ENCODE measurements at regions not wholly inside any gene's neighbourhood (a gene's known extent, or its start where the extent isn't known, plus 50 kb on each side); places are given as distances from the start of the nearest gene placed in this dataset.
"Not testable (repeated sequence)": the region's sequence is repeated elsewhere in the genome, so short reads cannot be mapped to it uniquely, and the experiment has no call there.

DNA sequence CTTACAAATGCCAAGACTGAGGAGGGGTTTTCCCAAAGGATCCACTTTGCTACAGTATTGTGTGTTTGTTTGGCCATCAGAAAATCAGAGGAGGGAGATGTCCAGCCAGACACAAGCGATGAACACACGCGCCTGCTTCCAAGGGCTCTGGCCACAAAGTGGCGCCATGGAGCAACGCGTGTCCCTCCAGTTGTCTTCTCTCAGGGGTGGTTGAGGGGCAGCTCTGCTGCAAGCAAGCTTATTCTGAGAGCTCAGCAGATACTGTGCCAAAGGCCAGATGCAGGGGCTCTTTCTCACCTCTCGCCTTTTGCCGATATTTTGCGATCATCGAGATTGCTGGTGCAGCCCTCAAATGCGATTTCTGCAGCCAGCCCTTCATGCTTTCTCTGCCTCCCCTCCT, 88.9 kb upstream of the OSBPL11 start:
- H3K36me3 ChIP-seq, result no peaks in the 10 kb centered on the region
- peak; percentile 36 to 42 for DNase-seq
- intact Hi-C loops (cut with DNase I), result no loop called here
- H3K4me1 ChIP-seq, result peaks cover 3 to 16% of the 10 kb centered on the region in 2 donors
- no peak overlapping the region for H3K4me3 ChIP-seq (replicated peaks in 1 of 3)
- peak overlapping the region in 1 of 3 donors; percentile 58 for H3K27ac ChIP-seq
- no peaks in the 10 kb centered on the region for H3K9me3 ChIP-seq
- TF ChIP-seq, protein P1, sequence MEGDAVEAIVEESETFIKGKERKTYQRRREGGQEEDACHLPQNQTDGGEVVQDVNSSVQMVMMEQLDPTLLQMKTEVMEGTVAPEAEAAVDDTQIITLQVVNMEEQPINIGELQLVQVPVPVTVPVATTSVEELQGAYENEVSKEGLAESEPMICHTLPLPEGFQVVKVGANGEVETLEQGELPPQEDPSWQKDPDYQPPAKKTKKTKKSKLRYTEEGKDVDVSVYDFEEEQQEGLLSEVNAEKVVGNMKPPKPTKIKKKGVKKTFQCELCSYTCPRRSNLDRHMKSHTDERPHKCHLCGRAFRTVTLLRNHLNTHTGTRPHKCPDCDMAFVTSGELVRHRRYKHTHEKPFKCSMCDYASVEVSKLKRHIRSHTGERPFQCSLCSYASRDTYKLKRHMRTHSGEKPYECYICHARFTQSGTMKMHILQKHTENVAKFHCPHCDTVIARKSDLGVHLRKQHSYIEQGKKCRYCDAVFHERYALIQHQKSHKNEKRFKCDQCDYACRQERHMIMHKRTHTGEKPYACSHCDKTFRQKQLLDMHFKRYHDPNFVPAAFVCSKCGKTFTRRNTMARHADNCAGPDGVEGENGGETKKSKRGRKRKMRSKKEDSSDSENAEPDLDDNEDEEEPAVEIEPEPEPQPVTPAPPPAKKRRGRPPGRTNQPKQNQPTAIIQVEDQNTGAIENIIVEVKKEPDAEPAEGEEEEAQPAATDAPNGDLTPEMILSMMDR (IDR thresholded peaks at IDR 0.05), result peak in 1 of 6 experiments; percentile 33
- TF ChIP-seq POLR2A (IDR thresholded peaks at IDR 0.05), result no peak
- 43 to 57% methylated on average over 7 to 8 of the region's 11 CpGs for WGBS, 2 donors
- H3K27me3 ChIP-seq, result no peaks in the 10 kb centered on the region

DNA sequence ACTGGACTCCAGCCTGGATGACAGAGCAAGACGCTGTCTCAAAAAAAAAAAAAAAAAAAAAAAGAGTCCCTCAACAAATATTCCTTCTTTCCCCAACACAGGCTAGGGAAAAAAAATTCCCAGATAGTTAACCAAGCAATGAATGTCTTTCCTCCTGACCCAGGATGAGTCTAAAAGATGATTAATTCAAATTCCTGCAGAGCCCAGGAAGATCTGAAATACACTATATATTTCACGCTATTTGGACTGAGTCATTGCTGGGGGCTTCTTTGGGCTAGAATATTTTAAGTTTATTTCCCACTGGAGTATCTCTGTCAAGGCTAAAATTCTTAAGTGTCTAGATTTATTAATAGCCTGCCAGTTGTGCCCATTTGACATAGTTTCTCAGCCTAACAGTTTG, 90.4 kb upstream of the OSBPL11 start:
- H3K27me3 ChIP-seq; H3K36me3 ChIP-seq; H3K4me3 ChIP-seq (replicated peaks in 1 of 3); H3K9me3 ChIP-seq; intact Hi-C loops (cut with DNase I); DNase-seq; H3K27ac ChIP-seq: not testable (repeated sequence)
- 82 to 92% methylated on average over 2 of the region's 2 CpGs for WGBS, 2 donors
- H3K4me1 ChIP-seq, result peaks cover 3 to 16% of the 10 kb centered on the region in 2 donors

DNA sequence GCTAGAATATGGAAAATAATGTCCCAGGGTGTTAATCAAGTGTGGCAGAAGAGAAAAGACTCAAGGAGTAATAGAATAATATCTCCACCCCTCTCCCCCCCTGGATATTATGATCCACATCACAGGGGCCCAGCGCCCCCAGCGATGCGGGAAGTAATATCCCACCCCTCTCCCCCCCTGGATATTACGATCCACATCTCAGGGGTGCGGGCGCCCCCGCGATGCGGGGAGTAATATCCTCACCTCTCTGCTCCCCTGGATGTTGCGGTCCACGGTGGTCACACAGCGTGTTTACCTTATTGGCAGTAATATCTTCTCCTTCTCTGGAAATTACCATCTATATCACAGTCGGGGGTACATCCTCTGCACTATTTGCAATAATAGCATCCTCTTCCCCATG, 97.1 kb upstream of the OSBPL11 start:
- no peaks in the 10 kb centered on the region for H3K27me3 ChIP-seq
- H3K36me3 ChIP-seq, result no peaks in the 10 kb centered on the region
- no peak overlapping the region for H3K4me3 ChIP-seq (replicated peaks in 1 of 3)
- no peaks in the 10 kb centered on the region for H3K4me1 ChIP-seq
- TF ChIP-seq POLR2A (IDR thresholded peaks at IDR 0.05), result no peak
- TF ChIP-seq, protein P1 (IDR thresholded peaks at IDR 0.05), result no peak
- no peak overlapping the region for H3K27ac ChIP-seq
- 92% methylated on average over 13 of the region's 13 CpGs for WGBS, 2 donors
- intact Hi-C loops (cut with DNase I), result no loop called here
- no peak for DNase-seq
- no peaks in the 10 kb centered on the region for H3K9me3 ChIP-seq

DNA sequence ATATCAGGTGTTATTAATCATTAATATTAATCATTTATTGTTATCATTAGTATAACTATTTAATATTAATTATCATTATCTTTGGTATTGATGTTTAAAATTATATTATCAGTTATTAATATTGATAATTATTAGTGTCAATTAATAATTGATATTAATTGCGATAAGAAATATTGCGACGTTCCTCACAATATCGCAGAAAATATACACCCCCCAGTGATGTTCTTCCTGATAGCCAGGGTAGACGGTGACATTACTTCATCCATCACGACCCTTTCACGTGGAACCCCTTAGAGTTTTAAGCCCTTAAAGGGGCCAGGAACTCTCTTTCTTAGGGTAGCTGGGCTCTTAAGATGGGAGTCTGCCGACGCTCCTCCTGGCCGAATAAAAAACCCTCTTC, 98.6 kb upstream of the OSBPL11 start:
- no peak for TF ChIP-seq POLR2A (IDR thresholded peaks at IDR 0.05)
- TF ChIP-seq, protein P1 (IDR thresholded peaks at IDR 0.05), result no peak

DNA sequence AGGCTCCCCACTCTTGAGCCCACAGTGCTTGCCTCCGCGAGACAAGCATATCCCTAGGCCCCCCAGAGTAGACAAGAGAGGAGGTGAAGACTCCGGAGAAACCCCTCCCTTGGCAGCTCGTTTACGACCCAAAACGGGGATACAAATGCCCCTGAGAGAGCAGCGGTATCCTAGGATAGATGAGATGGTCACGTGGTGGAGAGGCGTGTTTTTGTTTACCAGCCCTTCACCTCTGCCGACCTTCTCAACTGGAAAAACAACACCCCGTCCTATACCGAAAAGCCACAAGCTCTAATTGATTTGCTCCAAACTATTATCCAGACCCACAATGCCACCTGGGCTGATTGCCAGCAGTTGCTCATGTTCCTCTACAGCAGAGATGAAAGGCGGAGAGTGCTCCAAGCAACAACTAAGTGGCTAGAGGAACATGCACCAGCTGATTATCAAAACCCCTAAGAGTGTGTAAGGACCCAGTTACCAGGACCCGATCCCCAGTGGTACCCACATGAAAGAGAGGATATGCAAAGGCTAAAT, 99.5 kb upstream of the OSBPL11 start:
- 55 to 71% methylated on average over 14 of the region's 14 CpGs for WGBS, 2 donors
- DNase-seq, result peak; percentile 60
- H3K4me1 ChIP-seq, result peaks cover 0 to 6% of the 10 kb centered on the region in 2 donors
- no peaks in the 10 kb centered on the region for H3K27me3 ChIP-seq
- H3K36me3 ChIP-seq, result no peaks in the 10 kb centered on the region
- TF ChIP-seq, protein P1 (IDR thresholded peaks at IDR 0.05), result no peak
- TF ChIP-seq POLR2A (IDR thresholded peaks at IDR 0.05), result no peak
- intact Hi-C loops (cut with DNase I), result no loop called here
- no peaks in the 10 kb centered on the region for H3K9me3 ChIP-seq
- H3K27ac ChIP-seq, result no peak overlapping the region
- H3K4me3 ChIP-seq (replicated peaks in 1 of 3), result no peak overlapping the region

More for the DNA sequence above, 98.6 kb upstream of the OSBPL11 start:
- no peaks in the 10 kb centered on the region for H3K27me3 ChIP-seq
- 92 to 93% methylated on average over 10 of the region's 10 CpGs for WGBS, 2 donors
- no peak overlapping the region for H3K27ac ChIP-seq
- H3K4me3 ChIP-seq (replicated peaks in 1 of 3), result no peak overlapping the region
- intact Hi-C loops (cut with DNase I), result no loop called here
- no peak for DNase-seq
- no peaks in the 10 kb centered on the region for H3K9me3 ChIP-seq
- H3K4me1 ChIP-seq, result peaks cover 0 to 6% of the 10 kb centered on the region in 2 donors
- H3K36me3 ChIP-seq, result no peaks in the 10 kb centered on the region

All from thyroid gland (tissue), 4 donors.